HCT116 (cell line): ENCODE measurements at regions not wholly inside any gene's neighbourhood (a gene's known extent, or its start where the extent isn't known, plus 50 kb on each side); places are given as distances from the start of the nearest gene placed in this dataset.

Source experiments
- ATAC-seq: fragments of 200-7000 bp; cut with Tn5 transposase; 2 replicates; pipeline ENCODE4 v1.9.1; 2020; ENCODE audit warnings: mild to moderate bottlenecking, moderate library complexity
- BruUV-seq: library from RNA; stranded (reverse); fragments of 400-500 nt; replicated peaks from 2 replicates; lab custom pipeline; 2021; lab: Mats Ljungman, UMichigan
- CTCF ChIA-PET: fragments of 300-600 bp; sonication (Branson Sonifier 250); formaldehyde crosslinking; loops from one replicate; lab custom pipeline; 2021; ENCODE audit warnings: antibody characterized with exemption; lab: Charles Lee
- POLR2A ChIA-PET: fragments of 300-600, 350-600 bp; sonication (Branson Sonifier 250); formaldehyde crosslinking; loops from one replicate; lab custom pipeline; 2021; ENCODE audit warnings: antibody characterized with exemption; lab: Charles Lee
- RAD21 ChIA-PET, 2 experiments: fragments of 300-600 bp; sonication (Branson Sonifier 250); formaldehyde crosslinking; loops; one replicate each; lab custom pipeline; 2023; ENCODE audit warnings: low total read pairs in 2 of 2; ENCODE audit not compliant: uncharacterized antibody in 2 of 2, unreplicated experiment in 2 of 2, low non-redundant PET in 1 of 2; lab: Charles Lee
- DNase-seq: peaks from one replicate; pipeline ENCODE4 v3.0.0-alpha.2; 2010; ENCODE audit warnings: low read depth, low spot score
- H2AFZ ChIP-seq: fragments of 200-600 bp; shearing (Covaris generic), sonication (generic); 2 replicates; pipeline ENCODE4 v1.6.1; 2017; ENCODE audit warnings: low read depth, mixed run types, mixed read lengths, antibody characterized with exemption, low read length; ENCODE audit not compliant: poor library complexity, severe bottlenecking
- H3K27ac ChIP-seq: 2 replicates; pipeline ENCODE4 v1.5.1; 2012; ENCODE audit warnings: low read depth, low read length
- H3K27me3 ChIP-seq: fragments of 200-600 bp; sonication (generic); 2 replicates; pipeline ENCODE4 v1.6.1; 2016; ENCODE audit warnings: mixed run types, low read length, mixed read lengths; ENCODE audit not compliant: insufficient read depth
- H3K36me3 ChIP-seq, 2 experiments: fragments of 200-500 bp in 1 of 2; fragments of 200-600 bp in 1 of 2; sonication (Bioruptor generic) in 1 of 2; sonication (generic) in 1 of 2; 2 replicates each; pipeline versions ENCODE4 v1.5.1 to v1.6.1; 2014 to 2016; ENCODE audit warnings: low read length in 2 of 2, inconsistent platforms in 1 of 2, mixed read lengths in 1 of 2, mixed run types in 1 of 2; ENCODE audit not compliant: insufficient read depth in 2 of 2, control insufficient read depth in 1 of 2
- H3K4me1 ChIP-seq, 2 experiments: fragments of 200-600 bp in 1 of 2; sonication (generic) in 1 of 2; 2 replicates each; pipeline versions ENCODE4 v1.5.1 to v1.6.1; 2012 to 2017; ENCODE audit warnings: low read length in 2 of 2, inconsistent platforms in 1 of 2, mild to moderate bottlenecking in 1 of 2, mixed read lengths in 1 of 2, mixed run types in 1 of 2, moderate library complexity in 1 of 2; ENCODE audit not compliant: insufficient read depth in 2 of 2, control insufficient read depth in 1 of 2
- H3K4me2 ChIP-seq: fragments of 200-600 bp; sonication (generic); 2 replicates; pipeline ENCODE4 v1.6.1; 2017; ENCODE audit warnings: mixed run types, low read length, mixed read lengths
- H3K4me3 ChIP-seq, 2 experiments: fragments of 200-600 bp in 1 of 2; sonication (generic) in 1 of 2; replicated peaks in 1 of 2; 2 replicates each; pipeline ENCODE4 v1.5.1; 2011 to 2016; ENCODE audit warnings: low read length in 2 of 2, control low read depth in 1 of 2, low read depth in 1 of 2, mild to moderate bottlenecking in 1 of 2, mixed read lengths in 1 of 2, mixed run types in 1 of 2
- H3K79me2 ChIP-seq: fragments of 200-600 bp; sonication (generic); 2 replicates; pipeline ENCODE4 v1.6.1; 2017; ENCODE audit warnings: mild to moderate bottlenecking, mixed run types, low read length, moderate library complexity, mixed read lengths; ENCODE audit not compliant: insufficient read depth
- H3K9ac ChIP-seq: fragments of 200-600 bp; sonication (generic); 2 replicates; pipeline ENCODE4 v1.6.1; 2016; ENCODE audit warnings: low read length, mixed read lengths
- H3K9me2 ChIP-seq: fragments of 200-600 bp; sonication (generic), shearing (Covaris generic); 2 replicates; pipeline ENCODE4 v1.6.1; 2017; ENCODE audit warnings: mixed run types, mild to moderate bottlenecking, moderate library complexity; ENCODE audit not compliant: insufficient read depth
- H3K9me3 ChIP-seq, 2 experiments: fragments of 200-500 bp in 1 of 2; fragments of 200-600 bp in 1 of 2; sonication (Bioruptor generic) in 1 of 2; sonication (generic) in 1 of 2; 2 replicates each; pipeline ENCODE4 v1.6.1; 2014 to 2017; ENCODE audit warnings: low read length in 2 of 2, mixed read lengths in 2 of 2, inconsistent platforms in 1 of 2, low read depth in 1 of 2, mild to moderate bottlenecking in 1 of 2, mixed run types in 1 of 2, moderate library complexity in 1 of 2; ENCODE audit not compliant: control insufficient read depth in 1 of 2, insufficient read depth in 1 of 2
- H4K20me1 ChIP-seq: fragments of 200-600 bp; sonication (generic), shearing (Covaris generic); 2 replicates; pipeline ENCODE4 v1.6.1; 2017; ENCODE audit warnings: mixed run types, mild to moderate bottlenecking, moderate library complexity; ENCODE audit not compliant: insufficient read depth
- CBX3 ChIP-seq: IDR thresholded peaks from 2 replicates; pipeline ENCODE4 v1.6.1; 2012; ENCODE audit warnings: low read depth
- CEBPB ChIP-seq: IDR thresholded peaks from 2 replicates; pipeline ENCODE4 v1.6.1; 2012; ENCODE audit warnings: low read depth
- EGR1 ChIP-seq: IDR thresholded peaks from 2 replicates; pipeline ENCODE4 v1.6.1; 2012; ENCODE audit warnings: low read depth
- EZH2 ChIP-seq: fragments of 200-600 bp; sonication (generic); IDR thresholded peaks from 2 replicates; pipeline ENCODE4 v1.6.1; 2017; ENCODE audit warnings: antibody characterized with exemption, mixed run types
- JUND ChIP-seq: IDR thresholded peaks from 2 replicates; pipeline ENCODE4 v1.6.1; 2012
- POLR2A ChIP-seq: IDR thresholded peaks from 2 replicates; pipeline ENCODE4 v1.7.0; 2011; ENCODE audit warnings: borderline replicate concordance; ENCODE audit not compliant: insufficient read depth, insufficient read length; ENCODE audit errors: extremely low read depth
- RAD21 ChIP-seq: IDR thresholded peaks from 2 replicates; pipeline ENCODE4 v1.6.1; 2012; ENCODE audit warnings: low read depth, mild to moderate bottlenecking
- SIN3A ChIP-seq: IDR thresholded peaks from 2 replicates; pipeline ENCODE4 v1.6.1; 2012; ENCODE audit warnings: low read depth
- SP1 ChIP-seq: IDR thresholded peaks from 2 replicates; pipeline ENCODE4 v1.6.1; 2012; ENCODE audit warnings: low read depth
- ZFX ChIP-seq: fragments of 450-650 bp; IDR thresholded peaks from 2 replicates; pipeline ENCODE4 v1.6.1; 2017
- ZNF274 ChIP-seq: fragments of 200-500 bp; sonication (Bioruptor generic); IDR thresholded peaks from 2 replicates; pipeline ENCODE4 v1.6.1; 2014; ENCODE audit warnings: mild to moderate bottlenecking, low read depth, low read length, inconsistent platforms
- intact Hi-C: fragments of 100-400 bp; cut with micrococcal nuclease; formaldehyde crosslinking; loops from 2 replicates; pipeline ENCODE4 v1.10.0; 2022
- TF ChIP-seq, protein P1 (sequence below): IDR thresholded peaks from 2 replicates; pipeline ENCODE4 v1.6.1; 2012; ENCODE audit warnings: low read depth
- TF ChIP-seq, protein P2 (sequence below): IDR thresholded peaks from 2 replicates; pipeline ENCODE4 v1.6.1; 2012
- TF ChIP-seq, protein P3 (sequence below), 3 experiments: fragments of 200-600 bp in 1 of 3; sonication (generic) in 1 of 3; IDR thresholded peaks in 2 of 3; conservative IDR thresholded peaks in 1 of 3; 2 replicates each; pipeline ENCODE4 v1.5.1; 2012 to 2017; ENCODE audit warnings: low read depth in 2 of 3, low read length in 2 of 3, antibody characterized with exemption in 1 of 3, borderline replicate concordance in 1 of 3, control low read depth in 1 of 3, mild to moderate bottlenecking in 1 of 3, mixed read lengths in 1 of 3, mixed run types in 1 of 3, moderate library complexity in 1 of 3; ENCODE audit not compliant: insufficient read depth in 1 of 3

DNA sequence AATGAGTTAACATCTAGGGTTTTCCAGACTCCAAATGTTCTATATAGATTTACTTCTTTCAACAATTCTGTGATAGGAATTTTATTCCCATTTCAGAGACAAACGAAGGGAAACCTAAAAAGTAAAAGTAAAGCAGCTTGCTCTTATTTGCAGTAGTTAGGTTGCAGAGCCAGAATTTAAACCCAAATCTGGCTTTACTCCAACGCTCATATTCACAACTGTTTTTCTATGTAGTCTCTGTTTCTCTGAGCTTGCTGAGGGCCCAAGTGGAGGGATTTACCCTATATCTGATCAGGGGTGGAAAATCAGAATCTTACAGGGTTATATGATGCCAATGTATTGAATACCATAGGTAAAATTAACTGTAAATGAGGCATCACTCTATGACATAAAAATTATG lies 599.1 kb upstream of the GRIA3 start:
- no peak overlapping the region for H2AFZ ChIP-seq
- no peak overlapping the region for H3K4me2 ChIP-seq
- H3K4me1 ChIP-seq = no peaks in the 10 kb centered on the region
- H3K79me2 ChIP-seq = no peaks in the 10 kb centered on the region
- H3K9me2 ChIP-seq = no peaks in the 10 kb centered on the region
- TF ChIP-seq RAD21 (no peak), CBX3 (no peak), EGR1 (no peak), CEBPB (no peak), EZH2 (no peak), SIN3A (no peak), SP1 (no peak), ZFX (no peak), JUND (no peak), POLR2A (no peak), ZNF274 (no peak)
- TF ChIP-seq, protein P1, sequence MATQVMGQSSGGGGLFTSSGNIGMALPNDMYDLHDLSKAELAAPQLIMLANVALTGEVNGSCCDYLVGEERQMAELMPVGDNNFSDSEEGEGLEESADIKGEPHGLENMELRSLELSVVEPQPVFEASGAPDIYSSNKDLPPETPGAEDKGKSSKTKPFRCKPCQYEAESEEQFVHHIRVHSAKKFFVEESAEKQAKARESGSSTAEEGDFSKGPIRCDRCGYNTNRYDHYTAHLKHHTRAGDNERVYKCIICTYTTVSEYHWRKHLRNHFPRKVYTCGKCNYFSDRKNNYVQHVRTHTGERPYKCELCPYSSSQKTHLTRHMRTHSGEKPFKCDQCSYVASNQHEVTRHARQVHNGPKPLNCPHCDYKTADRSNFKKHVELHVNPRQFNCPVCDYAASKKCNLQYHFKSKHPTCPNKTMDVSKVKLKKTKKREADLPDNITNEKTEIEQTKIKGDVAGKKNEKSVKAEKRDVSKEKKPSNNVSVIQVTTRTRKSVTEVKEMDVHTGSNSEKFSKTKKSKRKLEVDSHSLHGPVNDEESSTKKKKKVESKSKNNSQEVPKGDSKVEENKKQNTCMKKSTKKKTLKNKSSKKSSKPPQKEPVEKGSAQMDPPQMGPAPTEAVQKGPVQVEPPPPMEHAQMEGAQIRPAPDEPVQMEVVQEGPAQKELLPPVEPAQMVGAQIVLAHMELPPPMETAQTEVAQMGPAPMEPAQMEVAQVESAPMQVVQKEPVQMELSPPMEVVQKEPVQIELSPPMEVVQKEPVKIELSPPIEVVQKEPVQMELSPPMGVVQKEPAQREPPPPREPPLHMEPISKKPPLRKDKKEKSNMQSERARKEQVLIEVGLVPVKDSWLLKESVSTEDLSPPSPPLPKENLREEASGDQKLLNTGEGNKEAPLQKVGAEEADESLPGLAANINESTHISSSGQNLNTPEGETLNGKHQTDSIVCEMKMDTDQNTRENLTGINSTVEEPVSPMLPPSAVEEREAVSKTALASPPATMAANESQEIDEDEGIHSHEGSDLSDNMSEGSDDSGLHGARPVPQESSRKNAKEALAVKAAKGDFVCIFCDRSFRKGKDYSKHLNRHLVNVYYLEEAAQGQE = no peak
- TF ChIP-seq, protein P2, sequence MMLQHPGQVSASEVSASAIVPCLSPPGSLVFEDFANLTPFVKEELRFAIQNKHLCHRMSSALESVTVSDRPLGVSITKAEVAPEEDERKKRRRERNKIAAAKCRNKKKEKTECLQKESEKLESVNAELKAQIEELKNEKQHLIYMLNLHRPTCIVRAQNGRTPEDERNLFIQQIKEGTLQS = no peak
- TF ChIP-seq, protein P3, sequence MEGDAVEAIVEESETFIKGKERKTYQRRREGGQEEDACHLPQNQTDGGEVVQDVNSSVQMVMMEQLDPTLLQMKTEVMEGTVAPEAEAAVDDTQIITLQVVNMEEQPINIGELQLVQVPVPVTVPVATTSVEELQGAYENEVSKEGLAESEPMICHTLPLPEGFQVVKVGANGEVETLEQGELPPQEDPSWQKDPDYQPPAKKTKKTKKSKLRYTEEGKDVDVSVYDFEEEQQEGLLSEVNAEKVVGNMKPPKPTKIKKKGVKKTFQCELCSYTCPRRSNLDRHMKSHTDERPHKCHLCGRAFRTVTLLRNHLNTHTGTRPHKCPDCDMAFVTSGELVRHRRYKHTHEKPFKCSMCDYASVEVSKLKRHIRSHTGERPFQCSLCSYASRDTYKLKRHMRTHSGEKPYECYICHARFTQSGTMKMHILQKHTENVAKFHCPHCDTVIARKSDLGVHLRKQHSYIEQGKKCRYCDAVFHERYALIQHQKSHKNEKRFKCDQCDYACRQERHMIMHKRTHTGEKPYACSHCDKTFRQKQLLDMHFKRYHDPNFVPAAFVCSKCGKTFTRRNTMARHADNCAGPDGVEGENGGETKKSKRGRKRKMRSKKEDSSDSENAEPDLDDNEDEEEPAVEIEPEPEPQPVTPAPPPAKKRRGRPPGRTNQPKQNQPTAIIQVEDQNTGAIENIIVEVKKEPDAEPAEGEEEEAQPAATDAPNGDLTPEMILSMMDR (IDR thresholded peaks at IDR 0.05 in 2 of 3, conservative IDR thresholded peaks at IDR 0.05 in 1 of 3; ENCODE audit: borderline replicate concordance in 1 of 3, insufficient read depth in 1 of 3, low read depth in 2 of 3, low read length in 2 of 3) = no peak
- no peak overlapping the region for H3K9ac ChIP-seq
- ChIA-PET RAD21 (no interaction called here), POLR2A (no interaction called here), CTCF (no interaction called here)
- DNase-seq (no peak), ATAC-seq (no peak)
- no peaks in the 10 kb centered on the region for H3K36me3 ChIP-seq
- no peaks in the 10 kb centered on the region for H4K20me1 ChIP-seq
- no peaks in the 10 kb centered on the region for H3K9me3 ChIP-seq
- H3K27me3 ChIP-seq = no peaks in the 10 kb centered on the region
- no peak overlapping the region for H3K4me3 ChIP-seq
- H3K27ac ChIP-seq = no peak overlapping the region
- BruUV-seq = no TSS peak
- intact Hi-C loops = no loop called here
